ENCODE measurements at regions not wholly inside any gene's neighbourhood (a gene's known extent, or its start where the extent isn't known, plus 50 kb on each side); places are given as distances from the start of the nearest gene placed in this dataset.
A peak's percentile ranks its signal among the peaks of the same experiment; 100 is the strongest.

- DNase-seq (ENCODE audit: low spot score): no peak
Observed at GRCh38 chr13:63954683-63955082, 2539.0 kb upstream of the PCDH20 start.

DNA sequence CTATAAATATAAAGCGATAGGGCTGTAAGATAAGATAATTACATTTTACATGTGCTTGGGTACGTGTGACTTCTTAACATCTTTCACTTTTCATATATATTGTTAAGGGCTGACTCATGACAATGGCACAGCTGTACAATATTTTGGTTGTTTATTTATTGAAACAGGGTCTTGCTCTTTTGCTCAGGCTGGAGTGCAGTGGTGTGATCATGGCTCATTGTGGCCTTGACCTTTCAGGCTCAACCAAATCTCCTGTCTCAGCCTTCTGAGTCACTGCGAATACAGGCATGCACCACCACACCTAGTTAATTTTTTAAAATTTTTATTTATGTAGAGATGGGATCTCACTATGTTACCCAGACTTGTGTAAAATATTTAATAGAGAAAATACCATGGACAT is 2532.4 kb upstream of the PCDH20 start:
- no peak for DNase-seq (ENCODE audit: low spot score)

DNA sequence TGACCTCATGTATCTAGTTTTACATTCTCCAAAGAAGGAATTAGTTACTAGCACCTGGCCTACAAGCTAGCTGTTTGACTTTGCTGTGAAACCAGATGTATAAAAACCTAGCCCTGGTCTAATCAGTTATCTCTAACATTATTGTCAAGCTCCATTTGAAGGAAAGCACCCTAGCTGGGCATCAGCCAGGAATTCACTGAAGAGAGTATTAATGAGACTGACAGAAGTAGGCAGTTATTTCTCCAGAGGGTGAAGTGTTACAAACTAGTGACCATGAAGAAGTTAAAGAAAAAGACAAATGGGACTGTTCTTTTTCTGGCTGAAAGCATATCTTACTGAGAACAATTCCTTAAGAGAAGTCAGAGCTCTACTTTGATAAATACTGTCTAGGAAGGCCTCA is 2529.3 kb upstream of the PCDH20 start:
- no peak for DNase-seq (ENCODE audit: low spot score)

DNA sequence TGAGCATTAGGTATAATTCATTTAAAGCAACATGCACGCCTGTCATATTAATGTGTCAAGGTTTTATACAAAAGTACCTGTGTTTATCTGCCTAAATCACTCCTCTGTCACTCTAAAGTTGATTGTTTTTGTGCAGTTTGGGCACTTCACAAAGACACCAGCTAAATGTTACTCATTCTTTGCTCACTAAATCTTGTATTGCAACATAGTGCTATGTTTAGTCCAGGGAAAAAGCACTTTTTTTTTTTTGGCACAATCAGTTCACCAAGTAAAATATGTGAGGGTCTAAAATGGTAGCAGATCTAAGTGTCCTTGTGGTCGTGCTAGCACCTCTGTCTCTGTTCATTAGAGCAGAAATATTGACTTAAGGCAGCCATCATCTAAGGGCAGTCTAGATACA is 2526.7 kb upstream of the PCDH20 start:
- no peak for DNase-seq (ENCODE audit: low spot score)

GRCh38 chr13:63938851-63939250 is 2523.2 kb upstream of the PCDH20 start:
- no peak for DNase-seq (ENCODE audit: low spot score)

DNA sequence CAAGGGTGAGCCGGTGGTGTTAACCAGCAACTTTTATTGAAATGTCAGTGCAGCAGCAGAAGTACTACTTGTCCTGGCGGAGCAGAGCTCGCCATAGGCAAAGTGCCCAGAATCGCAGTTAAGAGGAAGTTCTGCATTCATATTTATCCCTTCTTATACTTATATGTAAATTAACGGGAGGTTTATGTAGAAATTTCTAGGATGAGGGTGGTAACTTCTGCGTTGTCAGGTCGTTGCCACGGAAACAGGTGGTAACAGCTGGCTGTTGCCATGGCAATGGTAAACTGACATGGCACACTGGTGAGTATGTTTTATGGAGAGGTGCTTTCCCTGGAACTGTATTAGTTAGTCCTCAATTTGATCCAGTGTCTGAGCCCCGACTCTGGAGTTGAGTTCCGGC is 2494.9 kb upstream of the PCDH20 start:
- peak; percentile 15 for DNase-seq (ENCODE audit: low spot score)

DNA sequence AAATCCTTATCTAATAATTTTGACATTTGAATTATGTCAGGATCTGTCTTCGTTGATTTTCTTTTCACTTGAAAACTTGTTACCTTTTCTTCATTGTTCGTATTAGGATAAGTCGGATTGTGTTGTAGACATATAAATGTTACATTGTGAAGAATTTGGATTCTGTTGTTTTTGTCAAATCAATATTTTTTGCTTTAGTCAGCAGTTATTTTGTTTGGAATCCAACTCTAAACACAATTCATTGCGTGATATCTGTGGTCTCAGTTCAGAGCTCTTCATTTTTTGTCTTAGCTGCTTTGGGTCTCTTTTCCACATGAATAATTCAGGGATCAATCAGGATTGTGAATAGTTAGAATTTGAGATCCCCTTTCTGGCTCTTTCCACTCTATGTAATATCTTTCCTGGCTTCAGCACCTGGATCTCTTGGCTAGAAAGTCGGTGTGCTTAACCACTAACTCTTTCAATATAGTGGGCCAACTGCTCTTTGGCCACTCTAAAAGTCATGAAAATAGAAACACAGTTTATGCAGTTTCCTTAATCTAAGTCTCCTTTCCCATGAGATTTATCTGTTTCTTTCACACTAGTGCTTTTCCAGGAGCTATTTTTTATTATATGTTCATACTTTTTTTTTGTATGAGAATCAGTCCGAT is 2494.2 kb upstream of the PCDH20 start:
- DNase-seq (ENCODE audit: low spot score): no peak

DNA sequence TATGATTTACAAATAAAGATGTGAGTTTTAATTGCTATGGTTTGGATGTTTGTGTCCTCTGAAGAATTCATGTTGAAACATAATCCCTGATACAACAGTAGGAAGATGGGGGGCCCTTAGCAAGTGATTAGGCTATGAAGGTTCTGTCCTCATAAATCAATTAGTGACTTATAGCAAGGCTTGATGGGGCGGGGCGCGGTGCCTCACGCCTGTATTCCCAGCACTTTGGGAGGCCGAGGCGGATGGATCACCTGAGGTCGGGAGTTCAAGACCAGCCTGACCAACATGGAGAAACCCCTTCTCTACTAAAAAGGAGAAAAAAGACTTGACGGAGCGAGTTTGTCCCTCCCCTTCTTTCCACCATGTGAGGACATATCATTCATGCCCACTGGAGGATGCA is 2486.5 kb upstream of the PCDH20 start:
- DNase-seq (ENCODE audit: low spot score): no peak

DNA sequence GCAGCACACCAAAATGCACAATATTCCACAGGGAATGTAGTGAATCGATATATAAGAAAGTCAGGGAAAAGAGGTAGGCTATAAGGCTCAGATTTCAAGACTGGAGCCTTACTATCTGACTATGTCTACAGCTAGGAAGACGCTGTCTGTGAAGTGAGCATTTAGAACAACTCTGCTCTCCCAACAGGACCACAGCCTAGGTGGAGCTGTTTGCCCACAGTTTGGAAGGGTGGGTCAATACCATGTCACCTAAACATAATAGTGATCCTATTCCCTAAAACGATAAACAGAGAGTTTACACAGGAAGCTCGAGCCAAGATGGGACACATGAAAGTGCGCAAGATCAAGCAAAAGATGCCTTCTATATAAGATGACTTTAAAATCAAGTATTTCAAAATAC is 2486.0 kb upstream of the PCDH20 start:
- no peak for DNase-seq (ENCODE audit: low spot score)

GRCh38 chr13:63900406-63900805 is 2484.8 kb upstream of the PCDH20 start:
- no peak for DNase-seq (ENCODE audit: low spot score)

DNA sequence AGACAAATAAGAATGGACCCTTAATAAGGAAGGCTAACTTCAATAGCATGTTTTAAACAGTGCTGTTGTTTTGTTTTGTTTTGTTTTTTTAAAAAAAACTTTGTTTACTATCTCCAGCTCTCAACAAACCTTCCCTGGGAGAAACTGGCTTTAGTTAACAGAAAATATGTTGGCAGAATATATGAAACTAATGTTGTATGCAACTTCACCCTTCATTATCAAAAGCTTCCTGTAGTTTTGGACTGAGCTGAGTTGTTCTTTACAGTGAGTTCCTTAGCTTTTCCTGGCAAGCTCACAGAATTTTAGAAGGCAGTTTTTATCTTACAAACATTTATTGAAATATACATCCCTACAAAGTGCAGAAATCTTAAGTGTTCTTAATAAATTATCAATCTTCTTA is 2480.7 kb upstream of the PCDH20 start:
- DNase-seq (ENCODE audit: low spot score): no peak

DNA sequence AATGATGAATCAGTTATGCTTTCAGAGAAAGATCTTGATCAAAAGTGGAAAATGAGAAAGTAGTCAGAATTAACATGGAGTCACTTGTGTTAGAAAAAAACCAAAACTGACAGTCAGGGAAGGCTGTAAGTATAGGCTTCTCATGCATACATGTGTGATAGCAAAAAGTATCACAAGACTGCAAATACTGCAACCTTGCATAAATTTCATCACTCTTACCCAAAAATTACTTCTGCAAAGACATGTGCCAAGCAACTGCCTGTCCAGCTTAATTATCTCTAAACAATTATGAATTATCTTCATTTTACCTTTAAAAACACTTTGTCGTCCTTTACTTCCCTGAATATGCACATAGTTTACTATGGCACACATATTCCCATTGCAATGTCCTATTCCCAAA is 2466.4 kb upstream of the PCDH20 start:
- DNase-seq (ENCODE audit: low spot score): no peak

DNA sequence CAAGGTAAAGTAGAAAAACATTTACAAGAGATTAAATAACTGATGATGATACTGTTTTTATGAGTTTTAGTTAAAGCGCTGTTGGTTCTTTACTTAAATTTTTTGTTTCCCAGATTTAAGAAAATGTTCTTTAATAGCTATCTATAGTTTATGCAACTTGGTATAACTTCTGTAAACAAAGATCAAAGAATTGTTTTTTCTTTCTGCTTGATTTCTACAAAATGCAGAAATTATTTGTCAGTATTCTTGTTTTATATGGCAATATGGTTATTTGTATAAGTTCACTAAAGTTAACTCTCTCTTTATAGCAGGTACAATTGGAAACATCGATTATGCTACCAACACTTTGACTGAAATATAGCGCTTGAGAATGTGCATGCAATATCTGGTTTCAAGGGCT is 2465.1 kb upstream of the PCDH20 start:
- DNase-seq (ENCODE audit: low spot score): no peak

- DNase-seq (ENCODE audit: low spot score): no peak
Observed at GRCh38 chr13:63873936-63874335, 2458.3 kb upstream of the PCDH20 start.

- DNase-seq (ENCODE audit: low spot score): no peak
Observed at GRCh38 chr13:63864171-63864902, 2448.7 kb upstream of the PCDH20 start.

- no peak for DNase-seq (ENCODE audit: low spot score)
Observed at GRCh38 chr13:63855457-63856118, 2439.9 kb upstream of the PCDH20 start.

DNA sequence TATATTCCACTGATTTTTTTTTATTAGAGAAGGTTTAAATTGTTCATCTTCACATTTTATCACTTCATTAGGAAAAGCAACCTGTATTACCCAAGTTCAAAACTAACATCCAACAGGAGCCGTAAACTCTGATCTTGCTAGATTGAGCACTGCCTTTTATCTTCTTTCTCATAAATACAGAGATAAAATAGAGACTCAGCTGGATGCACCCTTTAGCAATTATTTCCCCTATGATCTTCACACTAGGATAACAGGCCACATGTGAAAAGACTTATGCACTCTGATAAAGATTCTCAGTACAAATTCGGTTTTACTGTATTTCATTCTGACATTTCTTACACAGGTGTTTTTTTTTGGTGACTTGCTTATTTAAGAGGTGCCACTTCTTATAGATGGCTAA is 2438.2 kb upstream of the PCDH20 start:
- no peak for DNase-seq (ENCODE audit: low spot score)

- no peak for DNase-seq (ENCODE audit: low spot score)
Observed at GRCh38 chr13:63851526-63851925, 2435.9 kb upstream of the PCDH20 start.

- DNase-seq (ENCODE audit: low spot score): no peak
Observed at GRCh38 chr13:63843766-63844699, 2428.4 kb upstream of the PCDH20 start.

DNA sequence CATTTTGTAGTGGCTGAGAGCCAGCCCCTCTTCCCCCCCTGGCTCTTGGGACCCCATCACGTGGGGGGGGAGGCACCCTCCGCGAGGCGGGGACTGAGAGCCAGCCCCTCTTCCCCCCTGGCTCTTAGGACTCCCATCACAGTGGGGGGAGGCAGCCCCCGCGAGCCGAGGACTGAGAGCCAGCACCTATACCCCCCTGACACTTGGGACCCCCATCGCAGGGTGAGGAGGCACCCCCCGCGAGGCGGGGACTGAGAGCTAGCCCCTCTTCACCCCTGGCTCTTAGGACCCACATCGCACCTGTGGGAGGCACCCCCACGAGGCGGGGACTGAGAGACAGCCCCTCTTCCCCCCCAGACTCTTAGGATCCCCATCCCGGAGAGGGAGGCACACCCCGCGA is 2426.5 kb upstream of the PCDH20 start:
- DNase-seq (ENCODE audit: low spot score): no peak

GRCh38 chr13:63840551-63841421 is 2425.1 kb upstream of the PCDH20 start:
- no peak for DNase-seq (ENCODE audit: low spot score)
